HepG2 (cell line): ENCODE measurements at regions not wholly inside any gene's neighbourhood (a gene's known extent, or its start where the extent isn't known, plus 50 kb on each side); places are given as distances from the start of the nearest gene placed in this dataset.

Experiments used
- KLF11 ChIP-seq: IDR thresholded peaks from 2 replicates; pipeline ENCODE4 v1.6.1; 2016; ENCODE audit warnings: missing compliant biosample characterization
- NR2C2 ChIP-seq: sonication (generic); formaldehyde crosslinking; IDR thresholded peaks from 2 replicates; pipeline ENCODE4 v1.4.0; 2020; ENCODE audit warnings: missing genetic modification reagents, mild to moderate bottlenecking, moderate library complexity, borderline replicate concordance
- RBAK ChIP-seq: sonication (generic); formaldehyde crosslinking; IDR thresholded peaks from 2 replicates; pipeline ENCODE4 v1.5.1; 2020; ENCODE audit warnings: mild to moderate bottlenecking, missing genetic modification reagents
- SP1 ChIP-seq, 2 experiments: fragments of 450-650 bp in 1 of 2; sonication (generic) in 1 of 2; formaldehyde crosslinking in 1 of 2; IDR thresholded peaks; 2 replicates each; pipeline versions ENCODE4 v1.4.0 to v1.6.1; 2016 to 2020; ENCODE audit warnings: missing genetic modification reagents in 1 of 2
- ZNF24 ChIP-seq: fragments of 450-650 bp; IDR thresholded peaks from 2 replicates; pipeline ENCODE4 v1.6.1; 2017; ENCODE audit warnings: antibody characterized with exemption, mild to moderate bottlenecking
- ZNF34 ChIP-seq: sonication (generic); formaldehyde crosslinking; IDR thresholded peaks from 2 replicates; pipeline ENCODE4 v1.4.0; 2020; ENCODE audit warnings: mild to moderate bottlenecking, missing genetic modification reagents, borderline replicate concordance
- ZNF460 ChIP-seq: sonication (generic); formaldehyde crosslinking; IDR thresholded peaks from 2 replicates; pipeline ENCODE4 v1.5.1; 2020; ENCODE audit warnings: missing genetic modification reagents, mild to moderate bottlenecking, borderline replicate concordance
- ZSCAN12 ChIP-seq: sonication (generic); formaldehyde crosslinking; IDR thresholded peaks from 2 replicates; pipeline ENCODE4 v1.9.0; 2021; ENCODE audit warnings: mild to moderate bottlenecking, missing genetic modification reagents

DNA sequence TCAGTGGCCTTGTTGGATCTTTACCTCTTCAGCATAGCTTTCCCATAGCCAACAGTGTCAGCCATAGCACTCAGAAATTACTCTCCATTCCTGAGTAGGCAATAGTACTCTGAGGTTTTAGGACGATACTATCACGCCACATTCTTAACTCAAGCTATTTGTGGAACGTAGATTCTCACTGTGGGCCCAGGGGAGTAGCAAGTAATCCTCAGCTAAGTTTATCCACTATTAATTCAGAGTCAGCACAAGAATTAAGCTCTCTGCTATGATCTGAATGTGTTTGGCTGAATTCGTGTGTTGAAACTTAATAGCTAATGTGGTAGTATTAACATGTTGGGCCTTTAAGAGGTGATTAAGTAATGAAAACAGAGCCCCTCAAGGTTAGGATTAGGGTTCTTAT lies 858.8 kb upstream of the NUDT12 start:
- no peak for TF ChIP-seq RBAK
- no peak for TF ChIP-seq NR2C2
- no peak for TF ChIP-seq ZNF460 (CRISPR knock-in tag)
- TF ChIP-seq KLF11 (CRISPR knock-in tag) = no peak
- TF ChIP-seq ZNF24 = no peak
- TF ChIP-seq SP1 (IDR thresholded peaks at IDR 0.05) = no peak
- no peak for TF ChIP-seq SP1 (CRISPR knock-in tag; IDR thresholded peaks at IDR 0.05)
- TF ChIP-seq ZSCAN12 (CRISPR knock-in tag) = no peak
- no peak for TF ChIP-seq ZNF34 (CRISPR knock-in tag)
